PC-3 (cell line): ENCODE measurements at regions not wholly inside any gene's neighbourhood (a gene's known extent, or its start where the extent isn't known, plus 50 kb on each side); places are given as distances from the start of the nearest gene placed in this dataset.
A peak's percentile ranks its signal among the peaks of the same experiment; 100 is the strongest.

Experiments used
- ATAC-seq: fragments of 200-7000 bp; cut with Tn5 transposase; 2 replicates; pipeline ENCODE4 v1.9.1; 2020; ENCODE audit warnings: mild to moderate bottlenecking, moderate library complexity
- BruUV-seq: library from RNA; stranded (reverse); fragments of 400-500 nt; replicated peaks from 2 replicates; lab custom pipeline; 2021; lab: Mats Ljungman, UMichigan
- CTCF ChIA-PET: fragments of 300-600 bp; sonication (Branson Sonifier 250); formaldehyde crosslinking; loops from one replicate; lab custom pipeline; 2022; ENCODE audit warnings: antibody characterized with exemption; lab: Charles Lee
- POLR2A ChIA-PET: fragments of 300-600 bp; sonication (Branson Sonifier 250); formaldehyde crosslinking; loops from one replicate; lab custom pipeline; 2022; ENCODE audit warnings: antibody characterized with exemption; ENCODE audit not compliant: unreplicated experiment; lab: Charles Lee
- DNase-seq: peaks from one replicate; pipeline ENCODE4 v3.0.0-alpha.2; 2015
- H2AFZ ChIP-seq: fragments of 300-600 bp; sonication (generic); 2 replicates; pipeline ENCODE4 v1.6.0; 2016; ENCODE audit warnings: antibody characterized with exemption, low read length
- H3F3A ChIP-seq: fragments of 300-600 bp; sonication (generic); one replicate; pipeline ENCODE4 v1.6.0; 2017; ENCODE audit warnings: antibody characterized with exemption, low read length, control low read depth, mild to moderate bottlenecking; ENCODE audit not compliant: unreplicated experiment
- H3K27ac ChIP-seq: fragments of 300-600 bp; sonication (generic); 2 replicates; pipeline ENCODE4 v1.5.1; 2016; ENCODE audit warnings: mild to moderate bottlenecking, low read length
- H3K27me3 ChIP-seq: fragments of 300-600 bp; sonication (generic); 2 replicates; pipeline ENCODE4 v1.6.1; 2016; ENCODE audit warnings: low read length, mixed read lengths
- H3K36me3 ChIP-seq: fragments of 300-600 bp; sonication (generic); 2 replicates; pipeline ENCODE4 v1.6.1; 2016; ENCODE audit warnings: low read depth, mixed run types, low read length, mixed read lengths
- H3K4me1 ChIP-seq: fragments of 300-600 bp; sonication (generic); 2 replicates; pipeline ENCODE4 v1.5.1; 2016; ENCODE audit warnings: low read length; ENCODE audit not compliant: insufficient read depth
- H3K4me2 ChIP-seq: fragments of 300-600 bp; sonication (generic); 2 replicates; pipeline ENCODE4 v1.6.0; 2016; ENCODE audit warnings: low read length
- H3K4me3 ChIP-seq: fragments of 300-600 bp; sonication (generic); 2 replicates; pipeline ENCODE4 v1.5.1; 2016; ENCODE audit warnings: mild to moderate bottlenecking, low read length, mixed read lengths
- H3K79me2 ChIP-seq: fragments of 300-600 bp; sonication (generic); 2 replicates; pipeline ENCODE4 v1.6.1; 2017; ENCODE audit warnings: low read length, mixed read lengths
- H3K9ac ChIP-seq: fragments of 300-600 bp; sonication (generic); 2 replicates; pipeline ENCODE4 v1.6.0; 2016; ENCODE audit warnings: mild to moderate bottlenecking, low read length
- H3K9me2 ChIP-seq: fragments of 300-600 bp; sonication (generic); replicated peaks from 2 replicates; pipeline ENCODE4 v1.6.1; 2016; ENCODE audit warnings: mixed run types, low read length, mixed read lengths
- H3K9me3 ChIP-seq: fragments of 300-600 bp; sonication (generic); 2 replicates; pipeline ENCODE4 v1.6.1; 2016; ENCODE audit warnings: low read length, mixed read lengths
- H4K20me1 ChIP-seq: fragments of 300-600 bp; sonication (generic); 2 replicates; pipeline ENCODE4 v1.6.1; 2016; ENCODE audit warnings: low read length, mixed read lengths
- EZH2 ChIP-seq: fragments of 300-600 bp; sonication (generic); IDR thresholded peaks from one replicate; pipeline ENCODE4 v1.6.1; 2017; ENCODE audit warnings: antibody characterized with exemption, mild to moderate bottlenecking, low read length; ENCODE audit not compliant: unreplicated experiment
- EZH2phosphoT487 ChIP-seq: fragments of 300-600 bp; sonication (generic); IDR thresholded peaks from 2 replicates; pipeline ENCODE4 v1.6.1; 2018; ENCODE audit warnings: mild to moderate bottlenecking, antibody characterized with exemption, low read length, borderline replicate concordance
- intact Hi-C: fragments of 100-400 bp; cut with micrococcal nuclease; formaldehyde crosslinking; loops from 2 replicates; pipeline ENCODE4 v1.9.0; 2023
- TF ChIP-seq, protein P1 (sequence below): fragments of 300-600 bp; sonication (generic); conservative IDR thresholded peaks from 2 replicates; pipeline ENCODE4 v1.5.1; 2017; ENCODE audit warnings: antibody characterized with exemption, low read depth, mild to moderate bottlenecking, low read length

DNA sequence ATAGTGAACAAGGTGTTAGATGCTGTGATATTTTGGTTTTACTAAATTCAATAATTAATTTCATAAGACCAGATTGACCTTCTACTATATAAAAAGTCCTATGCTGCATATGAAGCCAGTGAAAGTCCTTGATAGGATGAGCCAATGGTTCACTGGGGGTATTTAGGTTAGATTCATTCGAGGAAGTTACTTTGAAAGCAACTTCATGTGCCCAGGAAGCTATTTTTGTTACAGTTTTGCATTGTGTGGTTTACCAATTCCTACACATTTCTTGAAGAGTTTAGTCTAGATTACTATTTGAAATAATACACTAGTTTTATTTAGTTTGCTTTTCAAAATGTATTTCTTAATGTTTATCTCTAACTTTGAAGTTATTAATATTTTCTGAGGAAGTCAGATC is 58.5 kb upstream of the RMST start:
- intact Hi-C loops = loop anchor here (5.0 kb wide), 1 partner anchor 827 kb away; no protein-coding TSS in a partner anchor
- Histone ChIP-seq H3K36me3 (no peaks in the 10 kb centered on the region), H3K4me3 (no peak overlapping the region), H3F3A (no peaks in the 10 kb centered on the region), H2AFZ (no peak overlapping the region), H3K9me3 (no peaks in the 10 kb centered on the region), H3K79me2 (no peaks in the 10 kb centered on the region), H3K4me1 (no peaks in the 10 kb centered on the region), H4K20me1 (no peaks in the 10 kb centered on the region), H3K27ac (no peak overlapping the region), H3K9ac (no peak overlapping the region), H3K27me3 (peaks cover 12% of the 10 kb centered on the region), H3K4me2 (no peak overlapping the region), H3K9me2 (no peaks in the 10 kb centered on the region)
- POLR2A ChIA-PET = no interaction called here
- CTCF ChIA-PET = interaction anchor here (0.5 to 0.6 kb wide), 2 partner anchors 373 to 821 kb away, joined by 4 to 6 read pairs; no protein-coding TSS in a partner anchor
- ATAC-seq (no peak), DNase-seq (no peak)
- no TSS peak for BruUV-seq
- no peak for TF ChIP-seq EZH2phosphoT487

DNA sequence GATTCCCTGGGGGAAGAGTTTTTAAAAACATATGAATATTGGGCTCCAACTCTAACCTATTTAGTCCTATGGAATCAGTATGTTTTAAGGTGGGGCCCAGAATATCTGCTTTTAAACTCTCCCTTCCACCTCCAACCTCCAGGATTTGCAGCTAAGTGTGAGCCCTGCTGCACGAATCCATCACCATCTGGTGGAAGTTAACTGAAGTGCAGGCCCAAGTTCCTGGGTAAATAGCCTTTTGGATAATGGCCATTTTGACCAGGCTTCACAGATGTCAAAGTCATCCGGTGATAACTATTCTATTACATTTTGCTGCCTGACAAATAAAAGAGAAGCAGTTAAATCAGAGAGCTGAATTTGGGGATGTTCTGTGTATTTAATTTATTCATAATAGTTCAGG is 58.1 kb upstream of the RMST start:
- Histone ChIP-seq H3K36me3 (no peaks in the 10 kb centered on the region), H2AFZ (no peak overlapping the region), H3K4me1 (no peaks in the 10 kb centered on the region), H3K9me2 (no peaks in the 10 kb centered on the region), H3K27ac (no peak overlapping the region), H3K79me2 (no peaks in the 10 kb centered on the region), H3K9ac (no peak overlapping the region), H3K9me3 (no peaks in the 10 kb centered on the region), H3K4me2 (no peak overlapping the region), H3K4me3 (no peak overlapping the region), H4K20me1 (no peaks in the 10 kb centered on the region), H3K27me3 (peaks cover 12% of the 10 kb centered on the region), H3F3A (no peaks in the 10 kb centered on the region)
- intact Hi-C loops = loop anchor here (5.0 kb wide), 1 partner anchor 827 kb away; no protein-coding TSS in a partner anchor
- peak; percentile 64 for DNase-seq
- peak; percentile 42 for ATAC-seq
- no TSS peak for BruUV-seq
- TF ChIP-seq EZH2phosphoT487 = no peak
- TF ChIP-seq EZH2 = no peak
- TF ChIP-seq, protein P1, sequence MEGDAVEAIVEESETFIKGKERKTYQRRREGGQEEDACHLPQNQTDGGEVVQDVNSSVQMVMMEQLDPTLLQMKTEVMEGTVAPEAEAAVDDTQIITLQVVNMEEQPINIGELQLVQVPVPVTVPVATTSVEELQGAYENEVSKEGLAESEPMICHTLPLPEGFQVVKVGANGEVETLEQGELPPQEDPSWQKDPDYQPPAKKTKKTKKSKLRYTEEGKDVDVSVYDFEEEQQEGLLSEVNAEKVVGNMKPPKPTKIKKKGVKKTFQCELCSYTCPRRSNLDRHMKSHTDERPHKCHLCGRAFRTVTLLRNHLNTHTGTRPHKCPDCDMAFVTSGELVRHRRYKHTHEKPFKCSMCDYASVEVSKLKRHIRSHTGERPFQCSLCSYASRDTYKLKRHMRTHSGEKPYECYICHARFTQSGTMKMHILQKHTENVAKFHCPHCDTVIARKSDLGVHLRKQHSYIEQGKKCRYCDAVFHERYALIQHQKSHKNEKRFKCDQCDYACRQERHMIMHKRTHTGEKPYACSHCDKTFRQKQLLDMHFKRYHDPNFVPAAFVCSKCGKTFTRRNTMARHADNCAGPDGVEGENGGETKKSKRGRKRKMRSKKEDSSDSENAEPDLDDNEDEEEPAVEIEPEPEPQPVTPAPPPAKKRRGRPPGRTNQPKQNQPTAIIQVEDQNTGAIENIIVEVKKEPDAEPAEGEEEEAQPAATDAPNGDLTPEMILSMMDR = peak; percentile 69
- ChIA-PET CTCF (interaction anchor here (0.5 to 0.6 kb wide), 2 partner anchors 373 to 822 kb away, joined by 4 to 6 read pairs; no protein-coding TSS in a partner anchor), POLR2A (no interaction called here)

DNA sequence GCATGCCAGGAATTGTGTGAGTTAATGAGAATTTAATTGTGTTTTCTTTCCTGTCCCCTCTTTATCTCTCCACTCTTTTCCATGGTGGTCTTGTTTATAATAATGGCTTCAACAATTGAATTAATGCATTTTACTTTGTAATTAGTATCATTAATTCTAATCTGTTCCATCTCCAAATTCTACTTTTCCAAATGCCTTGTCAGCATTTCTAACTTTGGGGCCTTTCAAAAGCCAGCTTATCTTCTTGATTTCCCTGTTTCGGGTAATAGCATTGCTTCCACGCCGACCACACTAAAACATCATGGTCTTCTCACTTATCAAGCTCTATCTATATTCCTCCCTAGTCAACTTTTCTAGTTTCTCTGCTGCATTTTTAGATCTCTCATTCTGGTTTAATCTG is 54.2 kb upstream of the RMST start:
- Histone ChIP-seq H3F3A (no peaks in the 10 kb centered on the region), H2AFZ (no peak overlapping the region), H3K9ac (no peak overlapping the region), H3K9me2 (no peaks in the 10 kb centered on the region), H3K4me3 (no peak overlapping the region), H3K9me3 (no peaks in the 10 kb centered on the region), H4K20me1 (no peaks in the 10 kb centered on the region), H3K27me3 (peaks cover 12% of the 10 kb centered on the region), H3K27ac (no peak overlapping the region), H3K36me3 (no peaks in the 10 kb centered on the region), H3K79me2 (no peaks in the 10 kb centered on the region), H3K4me1 (no peaks in the 10 kb centered on the region), H3K4me2 (no peak overlapping the region)
- CTCF ChIA-PET = no interaction called here
- no TSS peak for BruUV-seq
- ATAC-seq (no peak), DNase-seq (no peak)
- TF ChIP-seq EZH2 (no peak), EZH2phosphoT487 (no peak)
- TF ChIP-seq, protein P1 = no peak
- POLR2A ChIA-PET = no interaction called here
- intact Hi-C loops = no loop called here
